HG02870 (cell line): ENCODE measurements at regions not wholly inside any gene's neighbourhood (a gene's known extent, or its start where the extent isn't known, plus 50 kb on each side); places are given as distances from the start of the nearest gene placed in this dataset.

Source experiments
- ATAC-seq: cut with Tn5 transposase; IDR thresholded peaks from one replicate; pipeline ENCODE4 v1.9.1; 2021; ENCODE audit warnings: mild to moderate bottlenecking, moderate library complexity; ENCODE audit not compliant: unreplicated experiment

DNA sequence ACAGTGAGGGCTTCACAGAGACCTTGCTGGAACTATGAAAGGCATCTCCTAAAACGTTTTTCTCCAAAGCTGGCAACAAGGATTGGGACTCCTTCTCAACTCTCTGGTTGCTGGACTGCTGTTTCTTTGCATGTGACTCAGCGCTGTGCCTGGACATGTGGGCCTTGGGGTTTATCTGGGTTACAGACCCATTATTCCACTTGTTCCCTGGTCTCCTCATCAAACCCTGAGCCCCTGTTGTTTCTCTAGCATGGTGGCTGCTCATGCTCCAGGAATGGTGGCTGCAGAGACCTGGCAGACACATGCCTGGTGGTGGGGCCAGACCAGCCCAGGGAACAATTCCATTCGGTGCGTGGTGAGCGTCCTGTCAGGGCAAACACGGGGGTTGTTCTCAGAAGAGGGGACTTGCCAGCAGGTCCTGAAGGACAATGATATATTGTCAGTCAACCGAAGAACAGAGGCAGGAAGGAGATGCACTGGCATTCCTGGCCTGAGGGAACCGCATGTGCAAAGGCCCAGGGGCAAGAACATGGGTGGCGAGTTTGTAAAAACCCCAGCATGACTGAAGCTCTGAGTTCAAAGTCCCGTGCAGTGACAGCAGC is 320.1 kb upstream of the RTL1 start:
- ATAC-seq = no peak

DNA sequence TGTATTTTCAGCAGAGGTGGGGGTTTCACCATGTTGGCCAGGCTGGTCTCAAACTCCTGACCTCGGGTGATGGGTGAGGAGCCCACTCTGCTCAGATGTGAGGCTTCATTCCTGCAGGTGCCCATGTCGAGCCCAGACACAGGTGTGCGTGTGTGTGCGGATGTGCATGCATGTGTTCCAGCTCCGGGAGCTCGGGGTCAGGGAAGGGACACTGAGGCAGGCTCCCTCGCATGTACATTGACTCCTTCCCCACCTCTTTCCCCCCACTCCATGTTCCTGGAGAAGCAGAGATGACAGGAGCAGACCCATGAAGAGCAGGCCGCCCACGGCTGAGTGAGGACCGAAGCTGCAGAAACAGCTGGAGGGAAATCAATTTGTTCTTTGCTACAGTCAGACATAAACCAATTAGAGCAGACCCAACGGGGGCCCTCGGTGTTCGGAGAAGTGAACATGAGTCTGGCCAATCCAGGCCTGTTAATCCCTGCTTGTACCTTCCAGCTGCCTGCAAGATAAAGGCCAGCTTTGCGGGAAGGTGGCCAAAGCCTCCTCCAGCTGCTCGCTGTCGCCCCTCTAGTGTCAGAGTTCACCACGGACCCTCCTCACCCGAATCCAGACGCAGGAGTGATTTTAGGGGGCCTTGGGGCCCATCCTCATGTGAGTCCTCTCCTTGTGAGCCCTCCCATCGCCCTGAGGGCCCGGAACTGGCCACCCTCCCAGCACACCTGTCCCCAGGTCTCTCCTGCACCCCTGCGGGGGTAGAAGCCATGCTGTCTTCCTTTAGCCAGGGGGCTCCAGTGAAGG is 321.0 kb upstream of the RTL1 start:
- no peak for ATAC-seq

DNA sequence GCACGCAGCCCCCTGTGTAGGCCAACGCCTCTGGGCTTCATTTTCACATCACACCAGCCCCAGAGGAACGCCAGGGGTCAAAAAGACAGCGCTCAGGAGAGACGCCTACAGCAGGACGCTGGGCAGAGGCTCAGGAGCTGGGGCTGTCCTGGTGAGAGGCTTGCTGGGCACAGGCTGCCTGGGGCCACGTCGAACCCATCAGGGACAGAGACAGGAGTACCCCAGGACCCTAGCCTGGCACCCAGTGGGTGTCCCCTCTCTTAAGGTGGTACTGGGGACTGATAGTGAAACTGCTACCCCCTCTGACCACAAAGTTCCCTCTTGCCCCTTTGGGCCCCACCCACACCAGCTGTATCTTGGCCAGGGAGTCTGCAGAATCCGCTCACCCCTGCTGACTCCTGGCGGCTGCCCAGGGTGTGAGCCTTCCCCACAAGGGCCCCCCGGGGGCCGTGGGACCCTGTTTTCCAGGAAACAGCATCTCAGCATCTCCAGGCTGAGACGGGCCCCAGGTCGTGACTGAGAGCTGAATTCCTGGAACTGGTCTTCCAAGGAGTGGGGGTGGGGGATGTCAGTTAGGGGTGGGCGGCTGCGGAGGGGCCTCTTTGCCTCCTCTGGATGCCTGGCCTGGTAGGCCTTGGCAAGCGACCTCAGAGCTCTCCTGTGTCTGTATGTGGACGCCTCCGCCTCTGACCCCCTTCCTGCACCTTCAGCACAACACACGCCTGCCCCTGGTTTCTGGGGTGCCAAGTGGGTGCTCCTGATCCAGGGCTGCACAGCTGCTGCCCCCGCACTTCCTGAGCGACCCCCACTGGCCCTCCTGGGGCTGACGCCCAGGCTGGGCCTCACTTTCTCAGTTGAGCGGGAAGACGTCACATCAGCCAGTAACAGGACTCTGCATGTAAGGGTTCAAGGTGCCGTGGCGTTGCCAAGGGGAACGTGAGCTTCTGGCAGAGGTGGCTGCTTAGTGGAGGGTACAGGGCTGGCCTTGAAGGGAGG is 321.9 kb upstream of the RTL1 start:
- no peak for ATAC-seq

DNA sequence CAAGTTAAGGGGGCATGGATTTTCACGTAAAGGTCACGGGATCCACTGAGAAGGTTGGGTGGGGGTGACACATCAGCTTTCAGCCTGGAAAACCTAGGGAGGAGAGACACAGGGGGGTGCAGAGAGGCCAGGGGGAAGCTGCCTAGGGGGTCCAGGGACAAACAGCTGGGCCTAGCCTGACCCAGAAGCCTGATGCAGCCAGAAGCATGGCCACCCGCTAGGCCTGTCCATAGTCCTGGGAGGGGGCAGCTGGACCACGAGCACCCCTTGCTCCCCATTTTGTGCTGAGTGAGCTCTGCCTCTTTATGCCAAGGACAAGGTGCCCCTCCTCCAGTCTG is 322.7 kb upstream of the RTL1 start:
- ATAC-seq = no peak

DNA sequence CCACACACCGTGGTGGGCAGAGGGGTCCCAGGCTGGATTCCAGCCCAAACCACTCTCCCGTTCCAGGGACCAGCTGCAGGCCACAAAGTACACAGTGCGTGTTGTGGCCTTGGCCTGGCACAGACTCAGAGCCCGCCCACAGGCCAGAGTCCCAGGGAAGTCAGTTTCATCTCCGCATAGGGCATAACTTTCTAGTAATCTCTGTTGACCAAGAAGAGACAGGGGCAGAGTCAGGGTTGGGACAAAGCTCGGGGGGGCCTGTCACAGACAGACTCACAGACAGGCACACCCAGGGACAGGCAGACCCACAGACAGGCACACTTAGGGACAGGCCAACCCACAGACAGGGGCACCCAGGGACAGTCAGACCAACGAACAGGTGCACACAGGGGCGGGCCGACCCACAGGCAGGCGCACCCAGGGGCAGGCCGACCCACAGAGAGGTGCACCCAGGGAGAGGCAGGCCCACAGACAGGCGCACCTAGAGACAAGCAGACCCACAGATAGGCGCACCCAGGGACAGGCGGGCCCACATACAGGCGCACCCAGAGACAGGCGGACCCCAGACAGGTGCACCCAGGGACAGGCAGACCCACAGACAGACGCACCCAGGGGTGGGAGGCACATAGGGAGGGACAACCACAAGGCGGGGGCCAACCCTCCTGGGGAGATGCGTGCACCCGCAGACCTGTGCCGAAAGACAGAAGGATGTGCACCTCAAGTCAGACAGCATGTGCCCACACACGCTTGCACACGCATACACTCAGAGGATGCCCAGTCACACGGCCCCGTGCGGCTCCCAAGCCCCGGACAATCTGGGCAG is 323.3 kb upstream of the RTL1 start:
- no peak for ATAC-seq

DNA sequence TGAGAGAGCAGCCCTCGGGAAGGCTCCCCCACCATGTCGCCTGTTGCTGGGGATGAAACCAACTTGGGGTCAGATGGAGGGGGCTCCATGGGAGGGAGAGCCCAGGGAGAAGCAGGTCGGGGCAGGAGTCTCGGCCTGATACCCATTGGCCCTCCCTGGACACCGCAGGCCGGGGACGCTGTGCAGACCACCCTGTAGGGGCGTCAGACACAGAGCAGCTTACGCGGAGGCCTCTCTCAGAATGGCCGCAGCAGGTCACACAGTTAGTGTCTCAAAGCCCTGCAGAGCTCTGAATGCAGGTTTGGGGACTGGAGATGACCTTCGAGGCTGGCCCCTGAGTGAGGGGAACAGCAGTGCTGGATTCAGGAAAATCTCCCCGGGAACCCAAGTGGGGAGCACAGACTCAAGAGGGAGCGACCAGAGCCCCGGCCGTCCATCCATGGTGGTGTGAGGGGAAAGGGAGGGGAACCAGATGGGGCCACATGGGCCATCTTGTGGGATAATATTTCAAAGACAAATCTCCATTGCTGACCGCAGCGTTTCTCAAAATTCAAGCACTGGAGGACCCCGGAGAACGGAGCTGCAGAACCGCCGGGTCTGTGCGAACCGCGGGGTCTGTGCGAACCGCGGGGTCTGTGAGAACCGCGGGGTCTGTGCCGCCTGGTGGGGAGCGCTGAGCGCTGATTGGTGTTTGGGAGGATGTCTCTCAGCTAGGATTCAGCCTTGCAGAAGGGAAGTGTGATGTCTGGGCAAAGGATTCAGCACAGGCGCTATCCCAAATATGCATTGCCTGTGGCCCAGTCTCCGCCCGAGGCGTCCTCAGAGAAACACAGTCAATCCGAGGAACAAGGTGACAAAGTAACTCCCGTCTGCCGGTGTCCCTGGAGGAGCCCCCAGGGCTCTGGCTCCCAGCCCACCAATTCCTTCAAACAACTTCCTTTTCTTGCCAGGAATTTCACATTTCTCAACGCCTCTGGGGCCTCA is 324.4 kb upstream of the RTL1 start:
- ATAC-seq = no peak

DNA sequence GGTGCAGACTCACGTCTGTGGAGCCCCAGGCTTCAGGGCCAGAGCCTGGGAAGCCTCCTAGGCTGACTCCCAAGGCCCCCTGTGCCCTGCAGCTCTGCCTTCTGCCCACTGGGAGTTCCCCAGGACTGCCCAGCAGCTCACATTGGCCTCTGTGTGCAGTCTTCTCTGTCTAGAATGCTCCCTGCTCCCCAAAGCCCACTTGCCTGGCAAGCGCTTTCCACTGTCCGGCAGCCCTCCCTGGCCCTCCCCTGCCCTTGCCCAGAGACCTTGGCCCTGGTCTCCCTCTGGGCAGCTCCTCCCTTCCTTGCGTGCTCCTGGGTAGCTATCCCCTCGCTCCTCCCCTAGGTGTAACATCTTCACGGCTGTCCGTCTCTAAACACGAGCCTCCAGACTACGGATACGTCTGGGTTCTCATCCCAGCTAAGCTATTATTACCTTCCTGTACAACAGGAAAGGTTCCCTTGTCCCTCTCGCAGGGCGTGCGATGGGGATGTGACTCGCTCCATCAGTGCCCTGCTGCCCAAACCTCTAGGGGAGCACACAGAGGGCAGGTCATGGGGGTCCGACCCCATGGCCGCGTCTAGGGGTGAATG is 325.5 kb upstream of the RTL1 start:
- no peak for ATAC-seq

DNA sequence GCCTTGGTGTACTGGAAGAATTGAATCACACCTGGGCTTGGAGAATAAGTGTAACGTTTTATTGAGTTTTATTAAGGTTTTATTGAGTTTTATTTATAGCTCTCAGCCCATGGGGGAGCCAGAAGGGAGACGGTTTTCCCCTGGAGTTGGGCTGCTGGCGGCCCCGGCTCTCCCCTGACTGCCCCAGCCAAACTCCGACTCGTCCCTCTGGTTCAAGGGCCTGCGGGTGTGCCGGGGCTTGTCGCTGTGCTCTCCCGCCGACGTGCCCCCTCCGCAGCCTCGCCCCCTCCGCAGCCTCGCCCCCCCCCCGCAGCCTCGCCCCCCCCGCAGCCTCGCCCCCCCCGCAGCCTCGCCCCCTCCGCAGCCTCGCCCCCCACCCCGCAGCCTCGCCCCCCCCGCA is 326.1 kb upstream of the RTL1 start:
- ATAC-seq = no peak

DNA sequence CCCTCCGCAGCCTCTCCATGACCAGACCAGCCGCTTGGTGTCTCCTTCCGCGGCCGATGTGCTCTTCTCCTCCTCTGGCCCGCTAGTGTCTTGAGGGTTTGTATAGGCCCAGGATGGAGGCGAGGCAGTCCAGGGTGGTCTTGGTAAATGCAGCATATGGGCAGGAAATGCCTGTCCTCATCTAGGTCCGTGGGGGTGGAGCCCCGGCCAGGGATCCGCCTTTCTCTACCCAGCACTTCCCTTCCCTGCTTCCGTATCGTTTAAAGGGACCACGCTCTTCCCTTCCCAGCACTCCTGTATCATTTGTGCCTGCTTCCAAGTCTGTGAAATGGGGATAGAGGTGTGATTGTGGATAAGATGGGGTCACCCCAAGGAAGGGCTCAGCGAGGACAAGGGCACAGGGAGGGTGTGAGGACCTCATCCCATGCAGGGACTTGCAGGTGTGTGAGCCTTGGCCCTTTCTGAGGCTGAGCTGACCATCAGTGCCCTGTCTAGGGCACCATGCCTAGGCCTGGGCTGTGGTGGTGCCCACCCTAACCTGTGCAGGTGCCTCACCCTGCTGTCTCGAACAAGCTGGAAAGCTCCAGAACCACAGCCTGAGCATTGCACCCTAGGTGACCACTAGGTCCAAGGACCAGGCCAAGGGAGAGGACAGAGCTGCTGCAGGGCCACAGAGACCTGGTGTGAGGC is 326.8 kb upstream of the RTL1 start:
- no peak for ATAC-seq

DNA sequence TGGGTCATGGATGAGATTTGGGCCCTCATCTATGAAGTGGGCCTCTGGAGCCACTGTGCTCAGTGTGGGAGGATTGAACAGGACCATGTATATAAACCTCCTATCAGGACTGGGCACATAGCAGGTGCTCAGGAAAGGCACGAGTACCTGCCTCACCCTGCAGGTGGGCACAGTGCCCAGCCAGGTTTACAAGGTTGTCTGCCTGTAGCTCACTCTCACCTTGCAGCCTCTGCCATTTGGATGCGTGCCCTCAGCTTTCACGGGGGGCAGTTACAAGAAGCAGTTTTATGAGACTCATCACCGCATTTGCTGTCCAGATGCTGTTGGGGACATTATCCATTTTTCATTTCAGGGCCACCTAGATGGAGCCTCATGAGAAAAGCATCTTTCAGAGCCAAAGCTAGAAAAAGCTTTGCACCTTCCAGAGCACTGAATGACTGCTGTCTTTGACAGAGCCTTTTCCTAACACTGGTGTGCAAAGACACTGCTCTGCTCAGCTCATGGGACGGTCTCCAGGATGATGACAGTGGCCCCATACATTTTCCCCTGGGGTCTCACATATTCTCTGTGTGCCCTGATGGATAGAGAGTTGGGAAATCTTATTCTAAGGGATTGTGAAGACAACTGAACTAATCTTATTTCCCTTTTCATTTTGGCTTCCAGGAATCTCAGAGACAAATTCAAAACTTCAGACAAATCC is 327.5 kb upstream of the RTL1 start:
- no peak for ATAC-seq

DNA sequence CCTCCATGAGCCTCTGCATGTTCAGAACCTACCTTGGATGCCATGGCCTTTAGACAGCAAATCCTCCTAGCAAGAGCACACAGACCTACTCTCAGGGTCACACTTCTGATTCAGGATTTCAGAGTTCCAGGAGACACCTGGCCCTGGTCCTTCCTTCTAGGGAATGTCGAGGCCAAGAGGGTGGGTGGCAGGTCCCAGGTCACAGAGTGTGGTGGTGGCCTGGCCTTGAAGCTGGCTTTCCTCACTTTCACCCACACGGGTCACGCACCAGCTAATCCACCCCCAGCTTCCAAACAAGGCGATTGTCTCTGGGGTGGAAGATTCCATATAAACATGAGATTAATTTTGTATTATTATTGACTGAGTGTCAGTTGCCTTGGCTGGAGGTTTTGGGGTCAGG is 328.3 kb upstream of the RTL1 start:
- ATAC-seq = no peak

DNA sequence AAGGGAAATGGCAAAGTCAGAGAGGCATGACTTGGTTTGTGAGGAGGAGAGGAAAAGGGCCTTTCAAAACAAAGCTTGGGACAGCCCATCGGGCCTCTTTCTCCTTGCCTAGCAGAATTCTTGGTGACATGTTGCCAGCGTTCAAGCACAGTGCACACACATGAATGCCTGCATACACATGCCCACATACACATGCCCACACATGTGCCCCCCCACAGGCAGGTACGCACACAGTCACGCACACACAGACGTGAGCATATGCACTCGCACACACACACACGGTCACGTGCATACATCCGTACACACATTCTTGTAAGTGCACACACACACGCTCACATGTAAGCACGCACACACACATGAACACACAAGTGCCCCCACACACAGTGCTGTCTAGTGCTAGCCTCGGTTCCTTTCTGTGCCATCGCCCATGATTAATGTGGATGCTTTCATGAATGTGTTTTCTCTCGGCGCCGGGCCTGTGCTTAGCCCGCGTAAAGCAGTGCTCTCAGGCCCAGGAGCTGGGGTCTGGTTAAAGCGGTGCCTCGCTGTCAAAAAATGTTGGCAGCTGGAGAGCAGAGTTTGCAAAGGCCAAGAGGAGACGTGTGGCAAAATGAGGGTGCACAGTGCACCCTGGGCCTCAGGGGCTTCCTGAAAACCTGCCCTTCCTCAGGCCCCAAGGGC is 328.8 kb upstream of the DIO3 start:
- no peak for ATAC-seq

DNA sequence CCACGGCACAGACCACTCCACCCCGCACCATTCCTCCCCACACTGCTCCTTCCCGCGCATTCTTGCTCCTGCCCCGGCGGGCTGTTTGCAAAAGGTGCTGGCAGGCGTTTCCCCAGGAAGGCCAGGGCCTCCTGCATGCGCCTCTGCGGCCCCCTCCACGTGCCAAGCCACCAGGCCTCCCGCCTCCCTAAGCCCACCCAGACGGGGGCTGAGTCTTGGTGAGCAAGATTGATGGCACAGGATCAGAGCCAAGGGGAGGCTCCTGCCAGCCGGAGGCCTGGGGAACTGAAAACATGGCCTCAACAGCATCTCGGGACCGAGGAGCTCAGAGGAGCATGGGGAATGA is 328.3 kb upstream of the DIO3 start:
- no peak for ATAC-seq

DNA sequence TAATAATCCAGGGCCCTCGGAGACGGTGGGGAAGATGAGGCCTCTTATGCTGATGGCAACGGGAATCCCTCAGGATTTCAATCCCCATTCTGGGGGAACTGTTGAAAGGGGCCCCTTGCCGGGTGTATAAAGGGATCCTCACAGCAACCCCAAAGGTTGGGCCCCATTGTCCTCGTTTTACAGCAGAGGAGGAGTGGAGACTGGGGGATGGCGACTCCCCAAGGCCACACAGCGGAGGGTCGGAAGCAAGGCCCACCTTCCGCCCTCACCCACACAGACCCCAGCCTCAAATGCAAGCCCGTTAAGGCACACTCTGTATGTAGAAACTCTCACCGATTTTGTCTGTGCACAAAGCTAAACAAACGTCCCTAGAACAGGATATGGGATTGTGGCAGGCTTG is 327.9 kb upstream of the DIO3 start:
- no peak for ATAC-seq

DNA sequence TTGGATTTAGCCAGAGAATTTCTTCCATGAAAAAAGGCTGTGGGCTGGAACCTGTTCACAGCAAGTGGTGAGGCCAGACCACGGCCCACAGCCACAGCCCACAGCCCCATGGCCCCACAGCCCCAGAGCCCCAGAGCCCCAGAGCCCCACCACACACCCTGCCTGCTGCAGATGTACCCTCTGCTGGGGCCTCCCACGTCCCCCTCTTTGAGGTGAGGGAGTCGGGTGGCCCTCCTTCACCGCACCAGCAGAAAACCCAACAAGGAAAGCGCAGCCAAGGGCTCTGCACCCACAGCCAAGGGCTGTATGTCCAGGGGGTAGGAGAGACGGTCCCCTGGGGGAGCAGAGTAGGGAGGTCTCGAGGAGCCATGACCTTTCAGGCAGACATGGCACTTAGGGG is 327.5 kb upstream of the DIO3 start:
- no peak for ATAC-seq

DNA sequence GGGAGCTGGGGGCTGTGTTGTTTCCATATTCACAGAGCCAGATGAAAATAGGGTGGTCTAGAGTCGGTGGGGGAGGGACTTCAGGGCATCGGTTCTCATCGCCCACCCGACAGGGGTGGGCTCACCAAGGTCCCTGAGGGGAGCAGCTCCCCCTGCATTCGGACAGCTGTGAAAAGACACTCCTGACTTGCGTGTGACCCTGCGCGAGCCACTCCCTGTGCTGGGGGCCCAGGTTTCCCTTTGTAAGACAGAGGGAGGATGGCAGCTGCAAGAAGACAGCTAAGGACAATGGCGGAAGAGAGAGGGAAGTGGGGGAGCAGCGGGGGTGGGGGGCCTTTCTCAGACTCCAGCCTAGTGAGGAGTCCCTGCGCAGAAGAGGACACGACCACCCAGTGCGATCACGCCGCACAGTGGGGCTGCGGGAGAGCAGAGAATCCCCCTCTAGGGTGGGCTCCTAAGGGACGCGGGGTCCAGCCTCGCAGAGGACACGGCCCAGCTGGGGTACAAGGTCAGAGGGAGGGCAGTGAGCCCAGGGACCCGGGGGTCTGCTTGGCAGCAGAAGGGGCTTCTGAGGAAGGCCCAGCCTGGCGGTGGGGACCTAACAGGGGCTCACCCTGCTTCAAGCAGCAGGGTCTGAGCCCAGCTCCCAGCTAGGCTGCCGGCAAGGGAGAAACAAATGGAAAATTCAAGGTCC is 326.9 kb upstream of the DIO3 start:
- no peak for ATAC-seq

DNA sequence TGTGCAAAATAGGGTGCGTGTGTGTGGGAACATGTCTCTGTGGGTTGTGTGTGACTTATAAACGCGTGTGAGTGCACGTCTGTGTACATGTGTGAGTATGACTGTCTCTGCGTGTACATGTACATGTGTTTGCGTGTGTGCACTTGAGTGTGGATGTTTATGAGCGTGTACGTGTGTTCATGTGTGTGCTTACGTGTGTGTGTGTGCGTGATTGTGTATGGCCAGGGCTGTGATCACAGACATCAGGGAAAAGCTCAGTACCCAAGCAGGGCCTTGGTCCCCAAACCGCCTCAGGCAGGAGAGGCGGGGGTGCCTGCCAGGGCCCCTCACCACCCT is 326.3 kb upstream of the DIO3 start:
- no peak for ATAC-seq
